ENCODE measurements at regions not wholly inside any gene's neighbourhood (a gene's known extent, or its start where the extent isn't known, plus 50 kb on each side); places are given as distances from the start of the nearest gene placed in this dataset.
"Not testable (repeated sequence)": the region's sequence is repeated elsewhere in the genome, so short reads cannot be mapped to it uniquely, and the experiment has no call there.

- Histone ChIP-seq H3K36me3 (ENCODE audit: control insufficient read depth, insufficient read depth, low read length) (no peaks in the 10 kb centered on the region), H3K4me3 (replicated peaks in 1 of 4; ENCODE audit: control extremely low read depth in 1 of 4, insufficient read depth in 1 of 4, low read depth in 3 of 4, low read length in 4 of 4) (no peak overlapping the region), H3K4me2 (ENCODE audit: extremely low read depth, insufficient read depth, low read length) (no peak overlapping the region), H3K27me3 (ENCODE audit: control insufficient read depth, insufficient read depth, low read length) (no peaks in the 10 kb centered on the region), H3K27ac (ENCODE audit: insufficient read depth, low read length) (no peak overlapping the region), H4K20me1 (ENCODE audit: control insufficient read depth, extremely low read depth, insufficient read depth, low read length) (no peaks in the 10 kb centered on the region), H3K9ac (ENCODE audit: insufficient read depth, low read length) (no peak overlapping the region), H3K4me1 (ENCODE audit: control insufficient read depth, extremely low read depth, insufficient read depth, low read length) (peaks cover 3% of the 10 kb centered on the region), H3K9me3 (ENCODE audit: control insufficient read depth, insufficient read depth, low read depth, low read length) (no peaks in the 10 kb centered on the region), H3K79me2 (ENCODE audit: control insufficient read depth, insufficient read depth, low read length) (no peaks in the 10 kb centered on the region), H2AFZ (ENCODE audit: low read length) (no peak overlapping the region)
- TF ChIP-seq CTCF (conservative IDR thresholded peaks at IDR 0.05 in 1 of 2, IDR thresholded peaks at IDR 0.05 in 1 of 2; ENCODE audit: low read depth in 1 of 2, low read length in 2 of 2): no peak
- no peak for TF ChIP-seq EZH2 (IDR thresholded peaks at IDR 0.05; ENCODE audit: low read length, missing control alignments)
- DNase-seq (ENCODE audit: low read depth in 2 of 2): no peak
These were observed 870.0 kb upstream of the INTU start for GRCh38 chr4:126762663-126763247.

GRCh38 chr4:126766241-126766640 lies 866.5 kb upstream of the INTU start:
- Histone ChIP-seq H2AFZ (ENCODE audit: low read length) (peak overlapping the region; percentile 70), H3K27ac (ENCODE audit: insufficient read depth, low read length) (no peak overlapping the region), H3K27me3 (ENCODE audit: control insufficient read depth, insufficient read depth, low read length) (no peaks in the 10 kb centered on the region), H3K79me2 (ENCODE audit: control insufficient read depth, insufficient read depth, low read length) (no peaks in the 10 kb centered on the region), H3K9ac (ENCODE audit: insufficient read depth, low read length) (no peak overlapping the region), H3K9me3 (ENCODE audit: control insufficient read depth, insufficient read depth, low read depth, low read length) (no peaks in the 10 kb centered on the region), H3K36me3 (ENCODE audit: control insufficient read depth, insufficient read depth, low read length) (no peaks in the 10 kb centered on the region), H3K4me3 (replicated peaks in 1 of 4; ENCODE audit: control extremely low read depth in 1 of 4, insufficient read depth in 1 of 4, low read depth in 3 of 4, low read length in 4 of 4) (no peak overlapping the region), H3K4me1 (ENCODE audit: control insufficient read depth, extremely low read depth, insufficient read depth, low read length) (peaks cover 3% of the 10 kb centered on the region), H3K4me2 (ENCODE audit: extremely low read depth, insufficient read depth, low read length) (peak overlapping the region; percentile 35), H4K20me1 (ENCODE audit: control insufficient read depth, extremely low read depth, insufficient read depth, low read length) (no peaks in the 10 kb centered on the region)
- TF ChIP-seq CTCF (conservative IDR thresholded peaks at IDR 0.05 in 1 of 2, IDR thresholded peaks at IDR 0.05 in 1 of 2; ENCODE audit: low read depth in 1 of 2, low read length in 2 of 2) (no peak), EZH2 (IDR thresholded peaks at IDR 0.05; ENCODE audit: low read length, missing control alignments) (no peak)
- peak in 1 of 2 donors; percentile 28 for DNase-seq (ENCODE audit: low read depth in 2 of 2)

- TF ChIP-seq EZH2 (IDR thresholded peaks at IDR 0.05; ENCODE audit: low read length, missing control alignments) (no peak), CTCF (conservative IDR thresholded peaks at IDR 0.05 in 1 of 2, IDR thresholded peaks at IDR 0.05 in 1 of 2; ENCODE audit: low read depth in 1 of 2, low read length in 2 of 2) (no peak)
- Histone ChIP-seq H3K9me3 (ENCODE audit: control insufficient read depth, insufficient read depth, low read depth, low read length) (no peaks in the 10 kb centered on the region), H3K9ac (ENCODE audit: insufficient read depth, low read length) (no peak overlapping the region), H3K79me2 (ENCODE audit: control insufficient read depth, insufficient read depth, low read length) (no peaks in the 10 kb centered on the region), H3K36me3 (ENCODE audit: control insufficient read depth, insufficient read depth, low read length) (no peaks in the 10 kb centered on the region), H4K20me1 (ENCODE audit: control insufficient read depth, extremely low read depth, insufficient read depth, low read length) (no peaks in the 10 kb centered on the region), H3K4me3 (replicated peaks in 1 of 4; ENCODE audit: control extremely low read depth in 1 of 4, insufficient read depth in 1 of 4, low read depth in 3 of 4, low read length in 4 of 4) (no peak overlapping the region), H3K4me2 (ENCODE audit: extremely low read depth, insufficient read depth, low read length) (no peak overlapping the region), H3K4me1 (ENCODE audit: control insufficient read depth, extremely low read depth, insufficient read depth, low read length) (peaks cover 3% of the 10 kb centered on the region), H2AFZ (ENCODE audit: low read length) (no peak overlapping the region), H3K27me3 (ENCODE audit: control insufficient read depth, insufficient read depth, low read length) (no peaks in the 10 kb centered on the region), H3K27ac (ENCODE audit: insufficient read depth, low read length) (no peak overlapping the region)
- no peak for DNase-seq (ENCODE audit: low read depth in 2 of 2)
These were observed 864.4 kb upstream of the INTU start for GRCh38 chr4:126768338-126768737.

- H3K9me3 ChIP-seq (ENCODE audit: control insufficient read depth, insufficient read depth, low read depth, low read length); H2AFZ ChIP-seq (ENCODE audit: low read length); DNase-seq (ENCODE audit: low read depth in 2 of 2); H3K27me3 ChIP-seq (ENCODE audit: control insufficient read depth, insufficient read depth, low read length); H3K9ac ChIP-seq (ENCODE audit: insufficient read depth, low read length); H3K36me3 ChIP-seq (ENCODE audit: control insufficient read depth, insufficient read depth, low read length); H3K4me1 ChIP-seq (ENCODE audit: control insufficient read depth, extremely low read depth, insufficient read depth, low read length); H3K4me2 ChIP-seq (ENCODE audit: extremely low read depth, insufficient read depth, low read length); H3K79me2 ChIP-seq (ENCODE audit: control insufficient read depth, insufficient read depth, low read length); H3K27ac ChIP-seq (ENCODE audit: insufficient read depth, low read length); H3K4me3 ChIP-seq (replicated peaks in 1 of 4; ENCODE audit: control extremely low read depth in 1 of 4, insufficient read depth in 1 of 4, low read depth in 3 of 4, low read length in 4 of 4); H4K20me1 ChIP-seq (ENCODE audit: control insufficient read depth, extremely low read depth, insufficient read depth, low read length): not testable (repeated sequence)
These were observed 861.8 kb upstream of the INTU start for GRCh38 chr4:126770811-126771553.

Data from fibroblast of lung (primary cell).